HCEC 1CT (cell line): ENCODE measurements at regions not wholly inside any gene's neighbourhood (a gene's known extent, or its start where the extent isn't known, plus 50 kb on each side); places are given as distances from the start of the nearest gene placed in this dataset.
"Not testable (repeated sequence)": the region's sequence is repeated elsewhere in the genome, so short reads cannot be mapped to it uniquely, and the experiment has no call there.

Source experiments
- DNase-seq: peaks from one replicate; pipeline ENCODE4 v3.0.0-alpha.2; 2017

GRCh38 chr10:16242446-16242845, 194.4 kb upstream of the PTER start:
- DNase-seq = no peak

DNA sequence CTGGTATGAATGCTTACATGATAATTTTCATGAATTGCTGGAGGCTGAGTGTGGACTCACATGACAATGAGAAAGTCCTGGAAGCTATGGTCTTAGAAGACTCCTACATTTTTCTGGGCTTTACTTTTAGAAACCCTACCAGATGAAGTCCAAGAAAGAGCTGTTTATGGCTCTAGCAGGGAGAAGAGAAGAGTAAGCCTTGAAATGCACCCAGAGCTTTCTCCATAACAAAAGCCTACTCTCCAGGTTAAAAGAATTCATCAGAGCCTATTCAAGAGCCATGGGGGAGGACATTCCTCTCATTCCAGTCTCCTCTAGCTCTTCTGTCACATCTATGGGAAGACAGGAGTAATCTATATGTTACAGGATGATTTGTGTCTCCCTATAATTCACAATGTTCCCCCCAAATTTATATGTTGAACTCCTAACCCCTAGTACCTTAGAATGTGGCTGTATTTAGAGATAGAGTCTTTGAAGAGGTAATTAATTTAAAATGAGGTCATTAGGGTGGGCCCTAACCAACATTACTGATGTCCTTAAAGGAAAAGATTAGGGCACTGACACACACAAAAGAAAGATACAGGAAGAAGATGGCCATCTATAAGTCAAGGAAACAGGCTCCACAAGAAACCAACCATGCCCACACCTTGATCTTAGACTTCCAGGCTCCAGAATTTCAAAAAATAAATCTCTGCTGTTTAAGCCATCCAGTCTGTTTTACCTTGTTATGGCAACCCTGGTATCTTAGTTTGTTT, 193.8 kb upstream of the PTER start:
- no peak for DNase-seq

GRCh38 chr10:16250136-16250535, 186.7 kb upstream of the PTER start:
- DNase-seq = not testable (repeated sequence)

DNA sequence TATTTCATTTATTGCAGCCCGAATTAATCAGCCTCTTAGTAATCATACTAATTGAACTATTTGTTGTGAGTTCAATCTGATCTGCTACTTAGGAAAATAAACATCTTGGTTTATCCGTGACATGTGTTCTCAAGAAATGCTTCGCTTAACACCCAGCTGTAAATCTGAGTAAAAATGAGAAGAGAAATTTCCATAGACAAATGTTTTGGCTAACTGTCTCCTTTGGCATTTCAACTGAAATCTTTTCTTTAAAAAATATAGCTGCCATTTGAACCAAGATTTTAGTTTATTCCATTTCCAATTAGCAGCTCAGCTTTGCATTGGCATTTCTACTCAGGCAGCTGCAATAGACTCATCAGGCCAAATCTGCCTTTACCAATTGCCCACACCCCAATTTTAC, 180.5 kb upstream of the PTER start:
- DNase-seq = no peak

DNA sequence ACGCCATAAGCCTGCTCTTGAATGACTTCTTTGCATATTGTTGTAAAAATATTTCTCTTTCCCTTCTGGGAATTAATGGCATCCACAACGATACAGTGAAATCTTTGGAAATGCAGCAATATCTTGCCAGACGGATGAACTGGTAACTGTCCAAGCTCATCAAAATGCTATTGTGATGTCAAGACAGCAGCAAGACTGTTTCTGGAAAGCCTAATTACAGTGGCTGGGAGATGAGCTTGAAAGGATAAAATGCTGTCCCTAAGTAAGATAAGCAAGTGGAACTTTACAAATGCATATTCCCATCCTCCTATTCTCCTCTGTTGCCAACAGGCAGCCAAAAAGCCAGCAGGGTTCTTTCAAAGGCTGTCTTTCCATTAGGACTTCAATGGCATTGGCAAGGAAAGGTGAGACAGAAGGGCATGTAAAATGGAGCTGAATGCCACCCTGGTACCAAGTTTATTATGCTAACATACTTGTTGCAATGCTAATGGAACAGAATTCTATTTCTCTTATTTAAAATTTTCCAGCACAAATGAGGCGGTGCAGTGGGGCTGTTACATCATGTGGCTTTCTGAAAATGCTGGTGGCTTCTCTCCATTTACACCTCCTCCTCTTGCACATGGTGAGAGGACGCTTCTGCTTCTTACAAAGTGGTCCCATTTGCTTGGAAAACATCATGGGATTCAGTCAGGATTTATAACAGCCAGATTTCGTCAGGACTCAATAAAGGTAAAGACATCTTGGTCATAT, 178.3 kb upstream of the PTER start:
- DNase-seq = no peak

- no peak for DNase-seq
Observed at GRCh38 chr10:16259726-16260125, 177.1 kb upstream of the PTER start.

GRCh38 chr10:16260388-16260787, 176.4 kb upstream of the PTER start:
- DNase-seq = no peak

DNA sequence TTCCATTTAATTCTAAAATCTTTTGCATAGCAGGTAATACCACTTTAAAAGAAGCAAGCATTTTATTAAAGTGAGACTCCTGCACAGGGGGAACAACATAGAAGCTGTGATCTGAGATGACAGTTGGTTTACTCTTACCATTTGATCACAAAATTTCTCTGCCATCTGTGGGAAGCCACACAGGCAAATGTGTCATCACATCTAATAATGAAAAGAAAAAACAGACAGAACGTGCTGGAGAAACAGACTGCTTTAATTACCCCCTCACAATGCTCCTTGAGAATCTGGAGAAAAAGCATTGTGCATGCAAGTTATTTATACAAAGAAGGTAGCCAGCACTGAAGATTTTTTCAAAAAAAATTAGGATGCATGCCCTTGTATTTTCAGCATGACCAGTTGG, 165.2 kb upstream of the PTER start:
- no peak for DNase-seq

- DNase-seq = no peak
Observed at GRCh38 chr10:16274911-16275310, 161.9 kb upstream of the PTER start.

DNA sequence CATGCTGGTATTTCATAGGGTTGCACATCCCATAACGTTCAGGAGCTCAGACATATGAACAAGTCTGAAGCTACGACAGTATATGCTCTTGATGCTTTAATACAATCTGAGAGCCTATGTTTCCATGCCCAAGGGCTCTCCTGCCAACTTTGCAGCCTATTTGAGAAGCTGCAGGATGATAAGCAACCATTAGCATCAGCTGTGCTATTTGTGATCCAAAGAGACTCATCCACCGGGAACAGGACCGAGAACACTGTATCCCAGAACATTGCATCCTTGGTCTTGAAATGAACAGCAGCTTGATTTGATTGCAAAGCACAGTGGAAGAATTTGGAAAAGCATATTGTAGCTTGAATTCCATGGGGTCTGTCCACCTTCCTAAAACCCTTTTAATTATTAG, 156.2 kb upstream of the PTER start:
- no peak for DNase-seq

DNA sequence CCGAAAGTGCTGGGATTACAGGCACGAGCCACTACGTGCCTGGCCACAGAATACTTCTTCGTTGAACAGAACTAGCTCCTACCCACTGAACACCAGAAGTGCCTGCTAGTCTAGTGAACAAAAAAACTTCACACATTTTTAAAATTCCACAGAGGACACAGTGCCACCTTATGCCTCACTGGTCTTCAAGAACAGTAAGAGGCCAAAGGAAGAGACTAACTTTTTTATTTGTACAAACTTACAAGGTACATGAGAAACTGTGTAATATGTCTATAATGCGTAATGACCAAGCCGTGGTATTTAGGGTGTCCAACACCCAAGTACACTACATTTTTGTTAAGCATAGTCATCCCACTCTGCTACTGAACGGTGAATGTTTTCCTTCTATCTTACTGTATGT, 144.4 kb upstream of the PTER start:
- no peak for DNase-seq

GRCh38 chr10:16297069-16297468, 139.7 kb upstream of the PTER start:
- DNase-seq = no peak

DNA sequence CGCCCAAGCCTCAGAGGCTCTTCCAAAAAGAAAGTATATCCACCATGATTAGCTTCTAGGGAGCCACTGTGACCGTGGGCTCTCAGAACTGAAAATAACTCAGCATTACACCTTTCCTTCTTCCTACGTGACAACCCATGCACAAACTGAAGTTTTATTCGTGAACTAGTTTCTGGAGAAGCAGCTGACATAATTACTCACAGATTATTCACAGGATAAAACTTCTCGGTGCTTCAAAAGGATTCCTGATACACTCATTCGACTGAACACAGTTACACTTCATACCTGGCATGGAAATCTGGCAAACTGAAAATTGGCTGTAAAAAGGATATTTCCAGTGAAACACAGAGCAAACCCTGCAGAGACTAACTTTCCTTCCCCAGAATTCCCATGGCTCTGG, 139.2 kb upstream of the PTER start:
- DNase-seq = no peak

- no peak for DNase-seq
Observed at GRCh38 chr10:16304311-16304710, 132.5 kb upstream of the PTER start.

DNA sequence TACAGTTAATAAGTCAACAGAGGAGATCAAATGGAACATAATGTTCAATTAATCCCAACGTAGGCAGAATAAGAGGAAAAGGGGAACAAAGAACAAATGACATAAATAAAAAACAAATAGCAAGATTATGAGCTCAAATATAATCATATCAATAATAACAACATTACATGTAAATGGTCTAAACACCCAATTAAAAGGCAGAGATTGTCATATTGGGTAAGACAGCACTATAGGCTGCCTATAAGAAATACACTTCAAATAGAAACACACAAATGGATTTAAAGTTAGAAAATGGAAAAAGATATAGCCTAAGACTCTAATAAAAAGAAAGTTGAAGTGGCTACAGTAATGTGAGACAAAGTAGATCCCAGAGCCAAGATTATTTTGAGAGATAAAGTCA, 126.4 kb upstream of the PTER start:
- DNase-seq = no peak

GRCh38 chr10:16314259-16314658, 122.6 kb upstream of the PTER start:
- DNase-seq = no peak

- no peak for DNase-seq
Observed at GRCh38 chr10:16316733-16317390, 119.9 kb upstream of the PTER start.

DNA sequence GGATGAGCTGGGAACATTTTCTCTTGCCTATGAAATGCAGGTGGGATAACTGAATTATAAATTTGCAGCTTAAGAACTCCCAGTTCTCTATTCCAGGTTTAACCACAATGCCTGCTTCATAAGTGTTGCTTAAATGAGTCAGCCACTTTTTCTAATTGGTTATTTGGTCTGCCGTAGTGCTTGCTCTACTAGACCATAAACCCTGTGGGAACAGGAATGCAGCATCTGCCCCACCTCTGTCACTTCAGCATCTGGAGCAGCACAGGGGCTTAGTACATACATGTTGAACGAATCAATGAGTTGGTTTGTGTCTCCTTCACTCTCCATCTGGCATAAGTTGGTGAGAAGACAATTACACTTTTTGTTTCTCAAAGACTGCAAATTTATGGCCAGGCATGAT, 95.2 kb upstream of the PTER start:
- no peak for DNase-seq

DNA sequence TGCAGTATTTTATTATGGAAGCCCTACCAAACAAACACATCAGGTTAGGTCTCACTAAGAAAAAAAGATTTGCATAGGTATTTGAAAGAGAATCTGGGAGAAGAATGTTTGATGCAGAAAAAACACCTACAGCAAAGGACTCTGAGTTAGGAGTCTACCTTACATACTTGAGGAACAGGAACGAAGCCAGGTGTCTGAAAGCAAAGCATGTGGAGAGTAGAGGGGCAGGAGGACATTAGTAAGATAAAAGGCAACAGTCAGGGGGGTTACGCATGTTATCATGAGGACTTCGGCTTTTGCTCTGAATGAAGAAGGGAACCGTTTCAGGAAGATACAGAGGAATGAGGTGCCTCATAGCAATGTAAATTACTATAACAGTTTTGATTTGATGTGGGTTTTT, 87.9 kb upstream of the PTER start:
- DNase-seq = no peak

GRCh38 chr10:16352146-16352545, 84.7 kb upstream of the PTER start:
- no peak for DNase-seq

GRCh38 chr10:16360001-16360400, 76.8 kb upstream of the PTER start:
- DNase-seq = no peak

- no peak for DNase-seq
Observed at GRCh38 chr10:16360425-16360824, 76.4 kb upstream of the PTER start.

DNA sequence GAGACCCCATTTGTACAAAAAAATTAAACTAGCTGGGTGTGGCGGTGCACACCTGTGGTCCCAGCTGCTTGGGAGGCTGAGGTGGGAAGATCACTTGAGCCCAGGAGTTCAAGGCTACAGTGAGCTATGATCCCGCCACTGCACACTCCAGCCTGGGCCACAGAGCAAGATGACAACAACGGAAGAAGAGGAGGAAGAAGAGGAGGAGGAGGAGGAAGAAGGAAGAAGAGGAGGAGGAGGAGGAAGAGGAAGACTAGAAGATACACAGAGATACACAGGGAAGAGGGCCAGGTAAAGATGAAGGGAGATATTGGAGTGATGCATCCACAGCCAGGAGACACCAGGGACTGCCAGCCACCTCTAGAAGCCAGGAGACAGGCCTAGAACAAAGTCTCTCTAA, 75.7 kb upstream of the PTER start:
- DNase-seq = no peak

- DNase-seq = no peak
Observed at GRCh38 chr10:16363741-16364140, 73.1 kb upstream of the PTER start.
